Esophagus (tissue), 2 donors: ENCODE measurements at regions not wholly inside any gene's neighbourhood (a gene's known extent, or its start where the extent isn't known, plus 50 kb on each side); places are given as distances from the start of the nearest gene placed in this dataset.

Source experiments
- H3K27ac ChIP-seq, 2 donors: one replicate each; pipeline ENCODE4 v1.5.1; 2013; ENCODE audit warnings: low read depth in 2 of 2, mild to moderate bottlenecking in 2 of 2, inconsistent platforms in 1 of 2, low read length in 1 of 2, moderate library complexity in 1 of 2
- H3K27me3 ChIP-seq, 2 donors: one replicate each; pipeline ENCODE4 v1.6.1; 2013; ENCODE audit warnings: low read length in 2 of 2, control low read depth in 1 of 2, mild to moderate bottlenecking in 1 of 2; ENCODE audit not compliant: insufficient read depth in 2 of 2, control insufficient read depth in 1 of 2
- H3K36me3 ChIP-seq, 2 donors: one replicate each; pipeline ENCODE4 v1.6.1; 2013; ENCODE audit warnings: low read length in 1 of 2; ENCODE audit not compliant: control insufficient read depth in 2 of 2, insufficient read depth in 2 of 2
- H3K4me1 ChIP-seq, 2 donors: one replicate each; pipeline ENCODE4 v1.6.1; 2013; ENCODE audit warnings: low read length in 1 of 2; ENCODE audit not compliant: control insufficient read depth in 2 of 2, insufficient read depth in 2 of 2
- H3K4me3 ChIP-seq, 2 donors: one replicate each; pipeline ENCODE4 v1.5.1; 2013; ENCODE audit warnings: low read length in 2 of 2, mild to moderate bottlenecking in 2 of 2, low read depth in 1 of 2, moderate library complexity in 1 of 2
- H3K9me3 ChIP-seq, 2 donors: one replicate each; pipeline ENCODE4 v1.6.1; 2013; ENCODE audit warnings: mild to moderate bottlenecking in 2 of 2, low read depth in 1 of 2, low read length in 1 of 2, moderate library complexity in 1 of 2; ENCODE audit not compliant: control insufficient read depth in 2 of 2, insufficient read depth in 1 of 2
- WGBS, 2 donors: extraction: QIAGEN DNeasy Blood & Tissue Kit; methylation state at CpG; one replicate each; pipeline ENCODE4 v1.1.7; 2013; 5-methylcytosine and 5-hydroxymethylcytosine counted together
- donor health status: healthy with polysubstance abuse.
- donor health status: Bipolar disorder and iron deficiency.

DNA sequence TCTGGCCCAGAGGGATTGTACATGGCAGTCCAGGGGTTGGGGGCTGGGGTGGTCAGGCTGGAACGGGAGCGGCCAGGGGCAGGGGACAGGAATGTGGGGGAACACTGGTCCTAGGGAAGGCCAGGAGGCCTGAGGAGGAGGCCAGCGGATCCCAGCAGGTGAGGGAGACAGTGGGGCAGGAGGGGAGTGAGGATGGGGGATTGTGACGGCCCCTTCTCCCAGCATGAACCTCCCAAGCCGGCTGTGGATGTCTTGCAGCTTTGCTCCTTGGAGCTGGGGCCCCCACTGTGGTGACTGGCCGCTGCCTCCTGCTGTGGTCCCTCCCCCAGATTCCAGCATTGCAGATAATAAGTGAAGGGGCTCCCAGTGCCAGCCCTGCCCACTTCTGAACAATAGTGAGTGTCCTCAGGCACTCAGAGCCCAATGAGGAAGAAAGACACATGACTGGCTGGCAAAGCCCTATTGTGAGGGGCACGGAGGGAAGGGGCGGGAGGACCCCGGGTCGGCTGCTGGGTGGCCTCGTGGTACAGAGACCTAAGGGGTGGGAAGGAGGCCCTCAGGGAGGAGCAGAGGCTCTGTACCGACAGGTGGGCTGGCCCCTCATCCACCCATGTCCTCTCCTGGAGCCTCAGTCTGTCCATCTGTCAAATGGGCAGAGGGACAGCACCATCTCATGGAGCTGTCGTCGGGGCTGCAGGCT lies 215.0 kb downstream of the KIF26A start:
- Histone ChIP-seq H3K4me3 (no peak overlapping the region), H3K36me3 (no peaks in the 10 kb centered on the region), H3K4me1 (no peaks in the 10 kb centered on the region), H3K9me3 (peaks cover 0 to 4% of the 10 kb centered on the region in 2 donors), H3K27me3 (no peaks in the 10 kb centered on the region), H3K27ac (no peak overlapping the region)
- 79 to 80% methylated on average over 14 of the region's 14 CpGs for WGBS, 2 donors

DNA sequence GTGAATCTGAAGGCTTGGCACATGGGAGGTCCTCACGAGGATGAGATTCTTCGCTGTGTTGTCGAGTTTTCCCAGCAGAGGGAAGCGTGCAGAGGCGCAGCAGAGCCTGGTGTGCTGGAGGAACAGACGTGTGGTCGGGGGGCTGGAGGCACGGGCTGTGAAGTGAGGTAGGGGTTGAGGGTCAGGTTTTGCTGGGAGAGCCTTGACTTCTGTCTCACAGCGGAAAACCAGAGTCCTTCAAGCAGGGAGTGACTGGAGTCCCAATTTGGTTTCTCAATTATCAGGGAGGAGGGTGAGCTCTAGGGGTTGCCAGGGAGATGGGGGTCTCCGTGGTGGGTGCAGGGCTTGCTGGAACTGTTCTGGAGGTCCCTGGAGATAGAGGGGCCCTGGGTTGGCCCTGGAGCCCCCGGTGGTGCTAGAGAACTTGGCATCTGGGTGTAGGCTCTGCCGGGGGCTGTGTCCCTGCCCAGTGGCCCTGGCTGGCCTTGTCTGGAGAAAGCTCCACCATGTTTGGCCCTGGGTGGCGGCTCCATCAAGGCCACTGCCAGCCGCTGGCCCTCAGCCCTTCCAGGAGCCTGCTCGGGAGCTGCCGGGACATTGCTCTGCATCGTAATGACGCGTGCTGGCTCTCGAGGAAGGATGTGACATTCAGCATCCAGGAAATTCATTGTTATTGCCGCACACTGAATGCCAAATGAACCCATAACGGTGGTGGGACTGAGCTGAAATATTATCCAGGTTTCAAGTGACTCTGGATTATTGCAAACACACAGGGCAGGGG lies 215.7 kb downstream of the KIF26A start:
- Histone ChIP-seq H3K4me1 (no peaks in the 10 kb centered on the region), H3K27ac (no peak overlapping the region), H3K4me3 (no peak overlapping the region), H3K27me3 (no peaks in the 10 kb centered on the region), H3K9me3 (peaks cover 0 to 4% of the 10 kb centered on the region in 2 donors), H3K36me3 (no peaks in the 10 kb centered on the region)
- 54 to 56% methylated on average over 22 of the region's 22 CpGs for WGBS, 2 donors

DNA sequence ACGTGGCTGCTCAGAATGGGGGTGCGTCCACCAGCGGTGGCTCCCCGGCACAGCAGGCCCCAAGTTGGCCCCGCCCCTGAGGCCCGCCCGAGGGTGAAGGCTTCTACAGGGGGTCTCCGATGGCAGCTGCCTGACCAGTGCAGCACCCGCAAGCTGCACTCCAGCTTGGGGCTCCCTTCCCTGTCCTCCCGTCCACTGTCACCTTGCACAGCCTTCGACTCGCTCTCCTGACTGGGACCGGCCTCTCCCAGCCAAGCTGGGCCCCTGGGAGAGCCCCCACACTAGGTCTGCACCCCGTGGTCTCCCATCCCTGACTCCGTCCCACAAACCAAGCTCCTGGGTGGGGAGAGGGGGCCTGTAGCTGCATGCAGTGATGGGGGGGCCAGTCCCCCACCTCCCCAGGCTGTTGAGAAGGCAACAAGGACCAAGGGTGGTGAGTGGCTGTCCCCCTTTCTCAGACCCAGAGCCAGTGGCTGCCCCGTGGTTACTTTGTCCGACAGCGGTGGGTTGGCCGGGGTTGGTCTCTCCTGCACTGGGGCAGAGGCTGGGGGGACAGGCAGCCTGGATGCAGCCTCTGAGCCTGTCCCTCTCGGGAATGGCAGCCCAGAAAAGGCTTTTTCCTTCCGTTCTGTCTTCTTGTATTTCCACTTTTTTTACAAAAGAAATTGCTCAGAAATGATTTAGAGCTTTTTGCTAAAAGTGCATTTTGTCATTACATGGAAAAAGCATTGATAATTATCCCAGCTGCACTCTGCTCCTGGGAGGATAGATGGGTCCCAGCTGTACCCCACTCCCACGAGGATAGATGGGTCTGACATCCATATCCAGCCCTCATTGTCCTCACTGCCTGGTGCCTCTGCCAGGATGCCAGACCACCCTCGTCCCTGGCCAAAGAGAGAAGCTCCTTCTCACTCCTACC lies 217.0 kb downstream of the KIF26A start:
- WGBS, 2 donors: 70 to 71% methylated on average over 21 to 23 of the region's 23 CpGs
- H3K9me3 ChIP-seq: peaks cover 0 to 4% of the 10 kb centered on the region in 2 donors

DNA sequence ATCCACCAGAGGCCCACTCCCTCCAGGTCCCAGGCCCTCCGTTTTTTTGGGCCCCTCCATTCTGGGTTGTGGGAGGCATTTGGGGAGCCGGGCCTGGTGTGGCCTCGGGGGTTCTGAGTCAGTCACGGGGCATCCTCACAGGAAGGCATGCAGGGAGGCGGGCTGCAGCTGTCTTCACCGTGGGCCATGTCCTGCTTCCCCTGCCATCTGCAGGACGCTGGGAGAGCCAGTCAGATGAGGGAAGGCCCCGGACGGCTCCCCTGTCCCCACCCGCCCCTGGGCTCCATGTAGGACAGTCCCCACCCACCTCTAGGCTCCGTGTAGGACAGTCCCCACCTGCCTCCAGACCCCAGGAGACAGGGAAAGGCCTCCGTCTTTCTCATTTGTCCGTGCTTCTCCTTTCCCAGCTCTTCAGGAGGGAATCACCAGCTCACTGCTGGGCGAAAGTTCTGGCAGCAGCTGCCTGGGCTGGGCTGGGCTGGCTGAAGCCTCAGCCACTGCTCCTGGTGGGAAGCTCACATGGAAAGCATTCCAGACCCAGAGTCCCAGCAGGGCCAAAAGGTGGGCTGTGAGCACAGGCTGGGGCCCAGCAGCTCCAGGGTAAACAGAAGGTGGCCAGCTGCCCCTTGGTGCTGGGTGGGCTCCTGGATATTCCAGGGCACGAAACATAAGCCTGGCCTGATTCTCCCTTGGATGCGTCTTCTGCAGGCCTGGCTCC lies 217.8 kb downstream of the KIF26A start:
- Histone ChIP-seq H3K9me3 (peaks cover 0 to 4% of the 10 kb centered on the region in 2 donors), H3K4me1 (no peaks in the 10 kb centered on the region), H3K27me3 (no peaks in the 10 kb centered on the region), H3K36me3 (no peaks in the 10 kb centered on the region), H3K4me3 (no peak overlapping the region), H3K27ac (no peak overlapping the region)
- WGBS, 2 donors: 62 to 65% methylated on average over 16 of the region's 16 CpGs

More for the DNA sequence above, 217.0 kb downstream of the KIF26A start:
- Histone ChIP-seq H3K4me1 (no peaks in the 10 kb centered on the region), H3K36me3 (no peaks in the 10 kb centered on the region), H3K27ac (no peak overlapping the region), H3K4me3 (no peak overlapping the region), H3K27me3 (no peaks in the 10 kb centered on the region)

DNA sequence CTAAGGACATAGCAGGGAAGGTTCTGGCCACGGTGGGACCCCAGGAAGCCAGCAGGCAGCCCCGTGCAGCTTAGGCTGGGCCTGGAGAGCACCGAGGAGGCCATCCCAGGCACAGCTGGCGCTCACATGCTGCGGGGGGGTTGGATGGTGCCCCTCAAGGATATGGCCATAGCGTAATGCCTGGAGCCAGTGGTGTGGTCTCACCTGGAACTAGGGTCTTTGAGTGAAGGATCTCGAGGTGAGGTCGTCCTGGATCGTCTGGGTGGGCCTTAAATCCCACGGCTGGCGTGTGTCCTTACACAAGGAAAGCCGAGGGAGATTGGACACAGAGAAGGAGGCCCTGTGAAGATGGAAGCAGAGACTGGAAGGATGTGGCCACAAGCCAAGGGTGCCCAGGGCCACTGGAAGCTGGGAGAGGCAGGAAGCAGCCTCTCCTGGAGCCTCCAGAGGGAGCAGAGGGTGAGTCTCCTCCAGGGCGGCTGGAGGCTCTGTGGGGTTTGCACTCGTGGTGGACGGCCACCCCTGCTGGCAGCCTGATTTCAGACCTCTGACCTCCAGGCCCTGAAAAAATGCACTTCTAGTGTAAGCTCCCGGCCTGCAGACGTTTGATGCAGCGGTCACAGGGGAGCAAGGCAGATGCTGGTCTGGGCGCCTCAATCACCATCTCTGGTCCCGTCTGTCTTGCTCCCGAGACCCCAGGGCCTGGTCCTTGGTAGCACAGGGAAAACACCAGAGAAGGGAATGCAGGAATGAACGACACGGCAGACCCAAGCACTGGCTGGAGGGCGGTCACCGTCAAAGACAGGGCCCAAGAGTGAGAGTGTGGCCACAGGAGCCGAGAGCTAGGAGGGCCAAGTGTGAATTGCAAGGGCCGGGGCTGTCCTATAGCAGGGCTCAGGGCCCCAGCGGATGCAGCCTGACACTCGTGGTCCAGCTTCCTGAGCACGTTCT lies 218.6 kb downstream of the KIF26A start:
- WGBS, 2 donors: 87% methylated on average over 30 of the region's 30 CpGs
- H3K9me3 ChIP-seq: peaks cover 0 to 4% of the 10 kb centered on the region in 2 donors

DNA sequence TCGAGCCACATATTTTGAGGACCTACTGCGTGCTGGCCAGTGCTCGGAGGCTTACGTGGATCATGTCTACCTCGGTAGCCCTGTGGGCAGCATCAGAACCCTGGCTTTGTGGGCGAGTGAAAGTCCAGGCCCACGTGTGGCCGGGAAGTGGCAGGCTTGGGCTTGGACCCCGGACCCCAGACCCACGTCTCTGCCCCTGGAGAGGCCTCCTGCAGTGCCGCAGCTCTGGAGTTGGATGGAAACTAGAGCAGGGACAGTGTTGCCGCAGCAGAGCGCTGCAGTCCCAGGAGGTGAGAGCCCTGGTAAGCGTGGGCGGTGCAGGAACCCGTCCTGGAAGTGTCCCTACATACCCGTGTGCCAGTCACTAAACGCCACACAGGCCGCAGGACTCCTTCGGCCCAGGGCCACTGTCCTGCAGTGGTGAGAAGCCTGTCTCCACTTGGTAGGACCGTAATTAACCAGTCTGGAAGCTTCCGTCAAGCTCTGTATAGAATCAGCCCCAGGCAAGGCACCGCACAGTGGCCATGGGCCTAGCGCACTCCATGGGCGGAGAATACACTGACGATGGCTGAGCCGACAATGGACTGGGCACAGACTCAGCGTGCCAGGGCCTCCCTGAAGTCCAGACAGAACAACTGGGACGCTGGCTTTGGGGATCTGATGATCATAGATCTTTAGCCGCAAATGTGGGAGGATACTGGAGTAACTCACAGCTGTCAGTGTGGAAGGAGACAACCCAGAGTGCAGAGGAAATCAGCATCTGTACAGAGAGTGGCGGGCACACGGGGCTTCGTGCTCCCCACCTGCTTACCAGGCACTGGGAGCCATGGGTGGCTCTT lies 219.5 kb downstream of the KIF26A start:
- H3K4me1 ChIP-seq: no peaks in the 10 kb centered on the region
- no peak overlapping the region for H3K27ac ChIP-seq
- H3K27me3 ChIP-seq: no peaks in the 10 kb centered on the region
- WGBS, 2 donors: 82 to 85% methylated on average over 33 of the region's 33 CpGs
- peaks cover 0 to 4% of the 10 kb centered on the region in 2 donors for H3K9me3 ChIP-seq
- no peak overlapping the region for H3K4me3 ChIP-seq
- H3K36me3 ChIP-seq: no peaks in the 10 kb centered on the region

More for the DNA sequence above, 218.6 kb downstream of the KIF26A start:
- no peaks in the 10 kb centered on the region for H3K36me3 ChIP-seq
- no peak overlapping the region for H3K4me3 ChIP-seq
- no peaks in the 10 kb centered on the region for H3K4me1 ChIP-seq
- H3K27me3 ChIP-seq: no peaks in the 10 kb centered on the region
- no peak overlapping the region for H3K27ac ChIP-seq

DNA sequence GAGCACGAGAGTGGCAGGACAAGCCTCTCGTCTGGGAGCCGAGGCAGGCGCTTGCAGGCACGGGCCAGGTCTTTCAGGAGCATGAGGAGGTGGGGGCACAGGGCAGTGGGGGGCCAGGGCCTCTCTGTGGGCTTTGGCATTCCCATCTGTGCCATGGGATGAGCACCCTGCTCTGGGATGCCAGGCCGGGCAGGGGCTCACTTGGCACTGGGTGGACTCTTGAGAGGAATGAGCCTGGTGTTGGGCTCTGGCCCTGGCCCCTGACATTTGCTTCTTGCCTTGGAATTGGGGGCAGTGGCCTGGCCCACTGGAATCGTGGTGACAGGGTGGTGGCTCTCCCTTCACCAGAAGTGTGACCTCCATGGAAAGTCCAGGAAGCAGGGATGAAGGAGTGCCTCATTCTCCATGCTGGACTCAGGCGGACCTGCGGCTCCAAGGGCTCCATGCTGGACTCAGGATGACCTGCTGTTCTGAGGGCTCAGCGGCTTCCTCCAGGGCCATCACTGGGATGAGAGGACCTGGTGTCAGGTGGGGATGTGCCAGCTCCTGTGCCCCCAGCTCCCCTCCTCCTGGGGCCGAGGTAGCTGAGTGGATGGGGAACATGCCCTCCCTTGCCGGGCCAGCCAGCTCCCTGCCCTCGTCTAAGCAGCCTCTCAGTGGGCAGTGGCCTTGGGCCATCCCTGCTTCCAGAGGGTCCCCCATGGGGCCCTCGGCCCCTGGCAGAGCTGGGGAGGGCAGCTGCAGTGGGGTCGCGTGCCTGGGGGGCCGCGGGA lies 220.3 kb downstream of the KIF26A start:
- Histone ChIP-seq H3K4me3 (no peak overlapping the region), H3K36me3 (no peaks in the 10 kb centered on the region), H3K27ac (no peak overlapping the region), H3K27me3 (no peaks in the 10 kb centered on the region), H3K9me3 (no peaks in the 10 kb centered on the region), H3K4me1 (no peaks in the 10 kb centered on the region)
- WGBS, 2 donors: 78 to 79% methylated on average over 18 of the region's 18 CpGs
